Upper lobe of left lung (tissue), 6 donors: ENCODE measurements at regions not wholly inside any gene's neighbourhood (a gene's known extent, or its start where the extent isn't known, plus 50 kb on each side); places are given as distances from the start of the nearest gene placed in this dataset.

ENCODE experiments used
- ATAC-seq, 2 donors: fragments of 200-7000 bp; cut with Tn5 transposase; one replicate each; pipeline ENCODE4 v1.9.1; 2022; ENCODE audit warnings: mild to moderate bottlenecking in 2 of 2, moderate library complexity in 2 of 2; ENCODE audit not compliant: low FRiP score in 2 of 2
- DNase-seq, 2 donors: peaks; one replicate each; pipeline ENCODE4 v3.0.0-alpha.2; 2019 to 2020
- H3K27ac ChIP-seq, 4 donors: fragments of 200-600 bp; sonication (generic); one replicate each; pipeline ENCODE4 v1.5.1; 2016 to 2019
- H3K27me3 ChIP-seq, 4 donors: fragments of 200-600 bp; sonication (generic); one replicate each; pipeline ENCODE4 v1.5.1; 2017 to 2019
- H3K36me3 ChIP-seq, 4 donors: fragments of 200-600 bp; sonication (generic); one replicate each; pipeline ENCODE4 v1.5.1; 2016 to 2019
- H3K4me1 ChIP-seq, 4 donors: fragments of 200-600 bp; sonication (generic); one replicate each; pipeline ENCODE4 v1.5.1; 2018 to 2019
- H3K4me3 ChIP-seq, 4 donors: fragments of 200-600 bp; sonication (generic); one replicate each; pipeline ENCODE4 v1.5.1; 2017 to 2019; ENCODE audit warnings: mild to moderate bottlenecking in 2 of 4, moderate library complexity in 1 of 4
- H3K9me3 ChIP-seq, 4 donors: fragments of 200-600 bp; sonication (generic); one replicate each; pipeline ENCODE4 v1.5.1; 2018 to 2019
- CTCF ChIP-seq, 6 experiments: fragments of 450-650 bp in 4 of 6; fragments of 200-600 bp in 2 of 6; sonication (generic) in 2 of 6; IDR thresholded peaks; one replicate each; pipeline ENCODE4 v1.5.1; 2016 to 2019; ENCODE audit warnings: antibody characterized with exemption in 6 of 6
- EP300 ChIP-seq, 4 donors: sonication (generic); formaldehyde crosslinking; IDR thresholded peaks; one replicate each; pipeline ENCODE4 v1.5.1; 2017; ENCODE audit warnings: antibody characterized with exemption in 4 of 4, control low read depth in 2 of 4
- POLR2A ChIP-seq, 4 donors: fragments of 450-650 bp; IDR thresholded peaks; one replicate each; pipeline ENCODE4 v1.5.1; 2016 to 2017; ENCODE audit warnings: antibody characterized with exemption in 4 of 4, mild to moderate bottlenecking in 2 of 4
- POLR2AphosphoS5 ChIP-seq, 2 donors: sonication (generic); formaldehyde crosslinking; IDR thresholded peaks; one replicate each; pipeline ENCODE4 v1.5.1; 2017; ENCODE audit warnings: antibody characterized with exemption in 2 of 2
- WGBS, 2 donors: methylation state at CpG; one replicate each; pipeline ENCODE4 v1.1.5; 2017 to 2018; 5-methylcytosine and 5-hydroxymethylcytosine counted together
- donor health status: DM: no; HTN: no; CAD: no; lungs with moderate emphysema.
- donor health status: DM: no; HTN: yes; CAD: no; lungs with severe emphysema.

GRCh38 chr4:100970414-100970813, 376.9 kb downstream of the PPP3CA start:
- H3K4me1 ChIP-seq: no peaks in the 10 kb centered on the region
- ATAC-seq (no peak), DNase-seq (no peak)
- H3K27ac ChIP-seq: no peak overlapping the region
- H3K9me3 ChIP-seq: no peaks in the 10 kb centered on the region
- no peaks in the 10 kb centered on the region for H3K27me3 ChIP-seq
- no peak overlapping the region for H3K4me3 ChIP-seq
- TF ChIP-seq POLR2A (IDR thresholded peaks at IDR 0.05) (no peak), CTCF (IDR thresholded peaks at IDR 0.05) (no peak), EP300 (IDR thresholded peaks at IDR 0.05) (no peak), POLR2AphosphoS5 (IDR thresholded peaks at IDR 0.05) (no peak)
- no peaks in the 10 kb centered on the region for H3K36me3 ChIP-seq
- WGBS, 2 donors: 92 to 95% methylated on average over 3 of the region's 3 CpGs

GRCh38 chr4:100969925-100970324, 377.4 kb downstream of the PPP3CA start:
- no peaks in the 10 kb centered on the region for H3K27me3 ChIP-seq
- H3K9me3 ChIP-seq: no peaks in the 10 kb centered on the region
- no peaks in the 10 kb centered on the region for H3K4me1 ChIP-seq
- no peak overlapping the region for H3K27ac ChIP-seq
- ATAC-seq: no peak
- no peak for DNase-seq
- H3K36me3 ChIP-seq: no peaks in the 10 kb centered on the region
- H3K4me3 ChIP-seq: no peak overlapping the region
- TF ChIP-seq EP300 (IDR thresholded peaks at IDR 0.05): no peak
- no peak for TF ChIP-seq POLR2AphosphoS5 (IDR thresholded peaks at IDR 0.05)

GRCh38 chr4:100968046-100968445, 379.3 kb downstream of the PPP3CA start:
- H3K27me3 ChIP-seq: no peaks in the 10 kb centered on the region
- TF ChIP-seq POLR2AphosphoS5 (IDR thresholded peaks at IDR 0.05) (no peak), EP300 (IDR thresholded peaks at IDR 0.05) (no peak), CTCF (IDR thresholded peaks at IDR 0.05) (no peak), POLR2A (IDR thresholded peaks at IDR 0.05) (no peak)
- 73 to 81% methylated on average over 2 of the region's 2 CpGs for WGBS, 2 donors
- H3K9me3 ChIP-seq: no peaks in the 10 kb centered on the region
- H3K4me1 ChIP-seq: no peaks in the 10 kb centered on the region
- H3K36me3 ChIP-seq: no peaks in the 10 kb centered on the region
- ATAC-seq (no peak), DNase-seq (no peak)
- no peak overlapping the region for H3K4me3 ChIP-seq
- H3K27ac ChIP-seq: no peak overlapping the region

DNA sequence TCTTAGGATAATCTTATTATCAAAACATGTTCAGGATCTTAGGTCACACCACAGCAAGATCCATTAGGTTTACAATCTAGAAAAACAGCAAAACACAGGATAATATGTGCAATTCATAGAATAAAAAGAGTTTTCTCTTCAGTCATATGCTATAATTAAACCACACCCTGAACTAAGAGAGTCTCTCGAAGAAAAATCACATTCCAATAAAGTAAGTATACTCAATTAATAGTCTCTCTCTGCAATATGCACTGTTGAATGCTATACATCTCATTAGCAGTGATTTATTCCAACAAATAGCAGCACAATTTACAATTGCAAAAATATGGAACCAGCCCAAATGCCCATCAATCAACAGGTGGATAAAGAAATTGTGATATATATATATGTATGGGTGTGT, 383.7 kb downstream of the PPP3CA start:
- no peaks in the 10 kb centered on the region for H3K27me3 ChIP-seq
- no peak for TF ChIP-seq POLR2AphosphoS5 (IDR thresholded peaks at IDR 0.05)
- TF ChIP-seq POLR2A (IDR thresholded peaks at IDR 0.05): no peak
- no peak for TF ChIP-seq EP300 (IDR thresholded peaks at IDR 0.05)
- no peak for TF ChIP-seq CTCF (IDR thresholded peaks at IDR 0.05)
- ATAC-seq (no peak), DNase-seq (no peak)
- H3K9me3 ChIP-seq: no peaks in the 10 kb centered on the region
- no peaks in the 10 kb centered on the region for H3K36me3 ChIP-seq
- WGBS, 2 donors: 78 to 95% methylated on average over 1 of the region's 1 CpG
- H3K4me3 ChIP-seq: no peak overlapping the region
- H3K27ac ChIP-seq: no peak overlapping the region
- no peaks in the 10 kb centered on the region for H3K4me1 ChIP-seq

DNA sequence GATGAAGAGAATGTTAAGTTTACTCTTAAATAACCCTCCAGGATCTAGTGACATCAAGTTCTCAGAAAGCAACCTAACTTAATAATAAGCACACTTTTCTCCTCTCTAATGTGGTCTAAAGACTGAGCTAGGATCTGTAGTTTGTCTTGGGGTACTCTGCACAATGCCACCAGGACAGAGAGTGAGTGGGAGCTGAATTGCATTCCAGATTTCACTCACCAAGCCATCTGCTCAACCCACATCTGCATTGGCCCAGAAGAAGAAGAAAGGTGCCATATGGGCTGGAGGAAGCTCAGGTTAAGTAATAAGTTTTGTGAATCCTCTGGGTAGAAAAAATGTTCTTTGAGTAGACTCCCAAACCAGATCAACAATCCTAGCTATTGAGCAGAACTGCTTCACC, 384.6 kb downstream of the PPP3CA start:
- Histone ChIP-seq H3K4me3 (no peak overlapping the region), H3K36me3 (no peaks in the 10 kb centered on the region), H3K4me1 (no peaks in the 10 kb centered on the region), H3K27ac (no peak overlapping the region), H3K9me3 (no peaks in the 10 kb centered on the region), H3K27me3 (no peaks in the 10 kb centered on the region)
- no peak for TF ChIP-seq CTCF (IDR thresholded peaks at IDR 0.05)
- no peak for TF ChIP-seq POLR2AphosphoS5 (IDR thresholded peaks at IDR 0.05)
- TF ChIP-seq EP300 (IDR thresholded peaks at IDR 0.05): no peak
- TF ChIP-seq POLR2A (IDR thresholded peaks at IDR 0.05): no peak
- no peak for ATAC-seq
- DNase-seq: no peak
